Stromal cell of bone marrow (primary cell): ENCODE measurements at regions not wholly inside any gene's neighbourhood (a gene's known extent, or its start where the extent isn't known, plus 50 kb on each side); places are given as distances from the start of the nearest gene placed in this dataset.

Experiments used
- DNase-seq: peaks from one replicate; pipeline ENCODE4 v3.0.0-alpha.2; 2012; ENCODE audit warnings: low read depth

GRCh38 chr12:65628061-65628460 is 196.2 kb upstream of the HMGA2 start:
- no peak for DNase-seq

- DNase-seq, result no peak
These were observed 193.7 kb upstream of the HMGA2 start for GRCh38 chr12:65630555-65630954.

GRCh38 chr12:65631621-65632111 is 192.6 kb upstream of the HMGA2 start:
- DNase-seq, result peak; percentile 100

GRCh38 chr12:65632131-65632855 is 192.0 kb upstream of the HMGA2 start:
- DNase-seq, result no peak

GRCh38 chr12:65634061-65634460 is 190.2 kb upstream of the HMGA2 start:
- no peak for DNase-seq

GRCh38 chr12:65634626-65635331 is 189.5 kb upstream of the HMGA2 start:
- DNase-seq, result peak; percentile 70

- no peak for DNase-seq
These were observed 187.8 kb upstream of the HMGA2 start for GRCh38 chr12:65636436-65636835.

GRCh38 chr12:65637150-65637549 is 187.1 kb upstream of the HMGA2 start:
- DNase-seq, result no peak

GRCh38 chr12:65637774-65638173 is 186.5 kb upstream of the HMGA2 start:
- no peak for DNase-seq

- no peak for DNase-seq
These were observed 186.0 kb upstream of the HMGA2 start for GRCh38 chr12:65638324-65638723.

- DNase-seq, result peak; percentile 95
These were observed 183.8 kb upstream of the HMGA2 start for GRCh38 chr12:65640489-65640901.

GRCh38 chr12:65642061-65642661 is 182.1 kb upstream of the HMGA2 start:
- DNase-seq, result no peak

- DNase-seq, result no peak
These were observed 181.1 kb upstream of the HMGA2 start for GRCh38 chr12:65643171-65643570.

GRCh38 chr12:65643595-65644386 is 180.5 kb upstream of the HMGA2 start:
- peak; percentile 52 for DNase-seq

GRCh38 chr12:65646127-65646643 is 178.1 kb upstream of the HMGA2 start:
- no peak for DNase-seq

- no peak for DNase-seq
These were observed 177.2 kb upstream of the HMGA2 start for GRCh38 chr12:65647074-65647473.

GRCh38 chr12:65648461-65648860 is 175.8 kb upstream of the HMGA2 start:
- DNase-seq, result no peak

- DNase-seq, result peak; percentile 99
These were observed 175.2 kb upstream of the HMGA2 start for GRCh38 chr12:65649126-65649525.

GRCh38 chr12:65651060-65651459 is 173.2 kb upstream of the HMGA2 start:
- DNase-seq, result no peak

GRCh38 chr12:65653321-65653720 is 171.0 kb upstream of the HMGA2 start:
- no peak for DNase-seq

GRCh38 chr12:65653946-65654629 is 170.2 kb upstream of the HMGA2 start:
- DNase-seq, result no peak
